ENCODE measurements at regions not wholly inside any gene's neighbourhood (a gene's known extent, or its start where the extent isn't known, plus 50 kb on each side); places are given as distances from the start of the nearest gene placed in this dataset.

DNA sequence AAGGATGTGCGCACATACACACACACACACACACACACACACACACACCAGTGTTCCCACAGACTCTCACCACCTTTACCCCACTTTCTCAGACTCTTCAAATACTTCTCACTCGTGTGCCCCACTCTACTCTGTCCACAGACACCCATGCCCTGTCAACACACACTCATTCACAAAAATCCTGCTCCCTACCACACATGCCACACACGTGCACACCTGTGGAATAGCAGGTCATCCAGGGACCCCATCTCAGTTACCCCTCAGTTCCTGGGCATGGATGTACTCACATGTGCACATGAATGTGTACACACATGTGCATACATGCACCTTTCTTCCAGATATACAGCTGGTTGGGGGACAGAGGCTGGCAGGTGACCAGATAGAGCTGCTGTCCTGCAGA lies 142.9 kb downstream of the EMX2 start:
- TF ChIP-seq, protein P1, sequence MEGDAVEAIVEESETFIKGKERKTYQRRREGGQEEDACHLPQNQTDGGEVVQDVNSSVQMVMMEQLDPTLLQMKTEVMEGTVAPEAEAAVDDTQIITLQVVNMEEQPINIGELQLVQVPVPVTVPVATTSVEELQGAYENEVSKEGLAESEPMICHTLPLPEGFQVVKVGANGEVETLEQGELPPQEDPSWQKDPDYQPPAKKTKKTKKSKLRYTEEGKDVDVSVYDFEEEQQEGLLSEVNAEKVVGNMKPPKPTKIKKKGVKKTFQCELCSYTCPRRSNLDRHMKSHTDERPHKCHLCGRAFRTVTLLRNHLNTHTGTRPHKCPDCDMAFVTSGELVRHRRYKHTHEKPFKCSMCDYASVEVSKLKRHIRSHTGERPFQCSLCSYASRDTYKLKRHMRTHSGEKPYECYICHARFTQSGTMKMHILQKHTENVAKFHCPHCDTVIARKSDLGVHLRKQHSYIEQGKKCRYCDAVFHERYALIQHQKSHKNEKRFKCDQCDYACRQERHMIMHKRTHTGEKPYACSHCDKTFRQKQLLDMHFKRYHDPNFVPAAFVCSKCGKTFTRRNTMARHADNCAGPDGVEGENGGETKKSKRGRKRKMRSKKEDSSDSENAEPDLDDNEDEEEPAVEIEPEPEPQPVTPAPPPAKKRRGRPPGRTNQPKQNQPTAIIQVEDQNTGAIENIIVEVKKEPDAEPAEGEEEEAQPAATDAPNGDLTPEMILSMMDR (IDR thresholded peaks at IDR 0.05) = no peak
- H3K36me3 ChIP-seq = no peaks in the 10 kb centered on the region
- H3K9me3 ChIP-seq = no peaks in the 10 kb centered on the region
- H3K27me3 ChIP-seq = peaks cover 85% of the 10 kb centered on the region
- no peak overlapping the region for H3K27ac ChIP-seq
- no peak overlapping the region for H3K4me3 ChIP-seq (ENCODE audit: low read depth in 1 of 2, low read length in 1 of 2)
- no peaks in the 10 kb centered on the region for H3K4me1 ChIP-seq (ENCODE audit: control insufficient read depth in 1 of 2, insufficient read depth in 1 of 2, low read depth in 1 of 2, low read length in 1 of 2)

DNA sequence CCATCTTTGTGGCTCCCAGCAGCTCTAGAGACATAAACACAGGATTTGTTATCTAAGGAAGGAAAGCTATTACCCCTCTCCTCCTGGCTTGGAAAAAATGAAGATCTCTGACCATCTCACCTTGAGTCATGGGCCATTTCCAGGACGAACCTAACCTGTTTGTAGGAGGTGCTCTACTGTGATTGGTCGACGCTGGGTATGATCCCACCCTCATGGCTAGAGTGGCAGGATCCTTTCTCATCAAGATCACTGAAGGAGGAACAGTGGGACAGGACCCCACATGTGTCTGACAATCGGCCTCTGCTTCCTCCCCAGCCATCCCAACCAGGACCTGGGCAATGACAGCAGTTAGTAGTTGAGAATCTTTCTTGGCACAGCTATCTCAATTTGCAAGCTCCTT lies 144.1 kb downstream of the EMX2 start:
- Histone ChIP-seq H3K4me1 (ENCODE audit: control insufficient read depth in 1 of 2, insufficient read depth in 1 of 2, low read depth in 1 of 2, low read length in 1 of 2) (no peaks in the 10 kb centered on the region), H3K4me3 (ENCODE audit: low read depth in 1 of 2, low read length in 1 of 2) (no peak overlapping the region), H3K36me3 (no peaks in the 10 kb centered on the region), H3K27me3 (peaks cover 89% of the 10 kb centered on the region), H3K27ac (no peak overlapping the region), H3K9me3 (no peaks in the 10 kb centered on the region)
- TF ChIP-seq, protein P1 (IDR thresholded peaks at IDR 0.05) = no peak

DNA sequence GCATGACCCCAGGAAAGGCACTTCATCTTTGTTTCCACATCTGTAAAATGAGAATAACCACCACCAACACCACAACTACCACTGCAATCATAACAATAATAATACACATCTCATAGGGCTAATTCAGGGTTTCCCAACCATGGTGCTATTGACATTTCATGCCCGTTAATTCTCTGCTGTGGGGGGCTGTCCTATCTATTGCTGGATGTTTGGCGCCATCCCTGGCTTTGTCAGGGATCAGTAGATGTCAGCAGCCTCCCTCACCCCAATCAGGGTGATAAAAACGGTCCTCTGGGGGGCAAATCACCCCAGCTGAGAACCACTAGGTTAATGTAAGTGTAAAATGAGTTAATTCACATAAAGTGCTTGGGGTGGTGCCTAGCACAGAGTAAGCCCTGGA lies 145.8 kb downstream of the EMX2 start:
- Histone ChIP-seq H3K9me3 (no peaks in the 10 kb centered on the region), H3K4me3 (ENCODE audit: low read depth in 1 of 2, low read length in 1 of 2) (no peak overlapping the region), H3K27me3 (peaks cover 98% of the 10 kb centered on the region), H3K27ac (no peak overlapping the region), H3K36me3 (no peaks in the 10 kb centered on the region), H3K4me1 (ENCODE audit: control insufficient read depth in 1 of 2, insufficient read depth in 1 of 2, low read depth in 1 of 2, low read length in 1 of 2) (no peaks in the 10 kb centered on the region)
- TF ChIP-seq, protein P1 (IDR thresholded peaks at IDR 0.05) = no peak

DNA sequence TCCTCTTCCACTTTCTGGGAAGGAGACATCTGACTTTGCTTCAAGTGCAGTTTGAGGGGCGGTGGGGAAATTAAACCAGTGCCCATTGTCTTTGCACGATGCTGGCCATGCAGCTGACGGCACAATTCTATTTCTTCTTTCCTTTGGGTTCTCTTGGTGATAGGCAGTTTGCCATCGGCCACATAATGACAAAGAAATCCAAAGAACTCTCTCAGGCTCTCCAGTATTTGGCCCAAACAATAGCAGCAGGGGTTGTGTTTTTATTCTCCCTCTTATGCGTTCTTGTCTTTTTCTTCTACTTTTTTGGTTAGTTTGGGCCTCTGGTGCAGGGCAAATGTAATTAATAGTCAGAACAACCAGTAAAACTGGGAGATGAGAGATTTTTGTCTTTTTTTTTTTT lies 147.0 kb downstream of the EMX2 start:
- Histone ChIP-seq H3K27ac (no peak overlapping the region), H3K36me3 (no peaks in the 10 kb centered on the region), H3K4me3 (ENCODE audit: low read depth in 1 of 2, low read length in 1 of 2) (no peak overlapping the region), H3K27me3 (peaks cover 98% of the 10 kb centered on the region), H3K9me3 (no peaks in the 10 kb centered on the region), H3K4me1 (ENCODE audit: control insufficient read depth in 1 of 2, insufficient read depth in 1 of 2, low read depth in 1 of 2, low read length in 1 of 2) (no peaks in the 10 kb centered on the region)
- TF ChIP-seq, protein P1 (IDR thresholded peaks at IDR 0.05) = no peak

DNA sequence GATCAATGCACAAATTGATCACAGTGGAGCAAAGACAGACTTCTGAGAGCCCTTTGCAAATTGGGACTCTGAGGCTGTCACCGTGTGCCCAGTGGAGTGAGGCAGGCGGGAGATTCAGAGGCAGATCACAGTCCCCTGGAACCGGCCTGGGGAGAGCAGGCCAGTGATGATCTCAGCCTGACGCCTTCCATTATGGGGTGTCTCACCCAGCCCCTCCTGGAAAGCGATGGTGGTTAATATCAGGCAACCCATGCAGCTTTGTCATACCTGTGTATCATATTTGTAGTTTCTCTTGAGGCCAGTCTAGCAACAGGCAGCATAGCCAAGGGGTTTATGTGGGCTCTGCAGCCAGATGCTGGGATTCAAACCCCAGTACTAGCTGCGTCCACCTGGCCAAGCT lies 147.8 kb downstream of the EMX2 start:
- TF ChIP-seq, protein P1 (IDR thresholded peaks at IDR 0.05) = no peak
- no peak overlapping the region for H3K27ac ChIP-seq
- peaks cover 98% of the 10 kb centered on the region for H3K27me3 ChIP-seq
- H3K4me3 ChIP-seq (ENCODE audit: low read depth in 1 of 2, low read length in 1 of 2) = no peak overlapping the region
- no peaks in the 10 kb centered on the region for H3K36me3 ChIP-seq
- no peaks in the 10 kb centered on the region for H3K4me1 ChIP-seq (ENCODE audit: control insufficient read depth in 1 of 2, insufficient read depth in 1 of 2, low read depth in 1 of 2, low read length in 1 of 2)
- H3K9me3 ChIP-seq = no peaks in the 10 kb centered on the region

DNA sequence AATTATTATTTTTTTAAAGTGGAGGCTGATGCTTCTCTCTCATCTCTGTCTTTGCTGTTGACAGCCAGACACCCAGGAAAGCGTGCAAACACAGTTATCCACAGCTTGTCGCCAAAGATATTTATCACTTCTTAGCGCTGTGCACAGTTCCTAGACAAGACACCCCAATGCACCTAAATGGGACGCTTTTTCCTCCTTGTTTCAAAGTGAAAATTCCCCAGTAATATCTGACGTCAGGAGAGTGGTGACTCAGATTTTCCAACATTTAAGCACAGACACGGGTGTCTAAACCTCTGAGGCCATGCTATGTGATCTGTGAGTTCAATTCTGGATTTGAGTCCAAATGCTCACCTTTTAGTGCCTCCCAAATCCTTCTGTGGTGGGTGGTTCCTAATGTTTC lies 151.6 kb downstream of the EMX2 start:
- no peaks in the 10 kb centered on the region for H3K9me3 ChIP-seq
- no peak overlapping the region for H3K27ac ChIP-seq
- TF ChIP-seq, protein P1 (IDR thresholded peaks at IDR 0.05) = no peak
- H3K4me1 ChIP-seq (ENCODE audit: control insufficient read depth in 1 of 2, insufficient read depth in 1 of 2, low read depth in 1 of 2, low read length in 1 of 2) = no peaks in the 10 kb centered on the region
- peaks cover 87% of the 10 kb centered on the region for H3K27me3 ChIP-seq
- H3K36me3 ChIP-seq = no peaks in the 10 kb centered on the region
- no peak overlapping the region for H3K4me3 ChIP-seq (ENCODE audit: low read depth in 1 of 2, low read length in 1 of 2)
